PFSK-1 (cell line): ENCODE measurements at regions not wholly inside any gene's neighbourhood (a gene's known extent, or its start where the extent isn't known, plus 50 kb on each side); places are given as distances from the start of the nearest gene placed in this dataset.

Experiments
- POLR2AphosphoS5 ChIP-seq: IDR thresholded peaks from 2 replicates; pipeline ENCODE4 v1.6.1; 2012; ENCODE audit warnings: low read depth, mild to moderate bottlenecking, control low read depth, low read length, moderate library complexity
- REST ChIP-seq, 2 experiments: IDR thresholded peaks; 2 replicates each; pipeline versions ENCODE4 v1.6.1 to v1.8.0; 2011 to 2012; ENCODE audit warnings: low read depth in 2 of 2, low read length in 2 of 2, control low read depth in 1 of 2, inconsistent platforms in 1 of 2, mild to moderate bottlenecking in 1 of 2, moderate library complexity in 1 of 2; ENCODE audit not compliant: insufficient read depth in 1 of 2
- SIN3A ChIP-seq: IDR thresholded peaks from 2 replicates; pipeline ENCODE4 v1.6.1; 2012; ENCODE audit warnings: mild to moderate bottlenecking, low read length, moderate library complexity, borderline replicate concordance; ENCODE audit not compliant: insufficient read depth
- TAF1 ChIP-seq: IDR thresholded peaks from 2 replicates; pipeline ENCODE4 v1.6.1; 2012; ENCODE audit warnings: low read length, control low read depth, borderline replicate concordance; ENCODE audit not compliant: insufficient read depth

- TF ChIP-seq REST (IDR thresholded peaks at IDR 0.05; ENCODE audit: insufficient read depth in 1 of 2, low read depth in 2 of 2, low read length in 2 of 2) (no peak), POLR2AphosphoS5 (no peak), TAF1 (no peak), SIN3A (no peak)
These were observed 246.4 kb upstream of the LRRC7 start for GRCh38 chr1:69321311-69321710.
